Stimulated activated CD8-positive, alpha-beta memory T cell treated with anti-CD3 and anti-CD28 coated beads, Interleukin-7, amount 100 ng/mL, for 4 hours (primary cell): ENCODE measurements at regions not wholly inside any gene's neighbourhood (a gene's known extent, or its start where the extent isn't known, plus 50 kb on each side); places are given as distances from the start of the nearest gene placed in this dataset.

Source experiments
- DNase-seq, 2 donors: peaks; one replicate each; pipeline ENCODE4 v3.0.0-alpha.2; 2020; ENCODE audit warnings: low read depth in 2 of 2

- DNase-seq, result no peak
These were observed 143.5 kb upstream of the CIBAR2 start for GRCh38 chr16:85255777-85256176.

GRCh38 chr16:85256190-85256739, 144.0 kb upstream of the CIBAR2 start:
- DNase-seq, result no peak

- DNase-seq, result no peak
These were observed 145.2 kb upstream of the CIBAR2 start for GRCh38 chr16:85257483-85257882.

- no peak for DNase-seq
These were observed 145.9 kb upstream of the CIBAR2 start for GRCh38 chr16:85258166-85258565.

- no peak for DNase-seq
These were observed 146.4 kb upstream of the CIBAR2 start for GRCh38 chr16:85258629-85259028.

- no peak for DNase-seq
These were observed 147.0 kb upstream of the CIBAR2 start for GRCh38 chr16:85259115-85259831.

- no peak for DNase-seq
These were observed 147.5 kb upstream of the CIBAR2 start for GRCh38 chr16:85259832-85260167.

GRCh38 chr16:85261204-85261603, 148.9 kb upstream of the CIBAR2 start:
- DNase-seq, result no peak

GRCh38 chr16:85261657-85262557, 149.6 kb upstream of the CIBAR2 start:
- DNase-seq, result no peak

GRCh38 chr16:85262558-85263238, 150.4 kb upstream of the CIBAR2 start:
- no peak for DNase-seq

GRCh38 chr16:85263239-85263585, 150.9 kb upstream of the CIBAR2 start:
- no peak for DNase-seq

GRCh38 chr16:85264752-85265151, 152.5 kb upstream of the CIBAR2 start:
- DNase-seq, result no peak

GRCh38 chr16:85265161-85265784, 153.0 kb upstream of the CIBAR2 start:
- DNase-seq, result no peak

- DNase-seq, result no peak
These were observed 153.5 kb upstream of the CIBAR2 start for GRCh38 chr16:85265810-85266209.

- DNase-seq, result no peak
These were observed 154.6 kb upstream of the CIBAR2 start for GRCh38 chr16:85266857-85267256.

- DNase-seq, result no peak
These were observed 155.2 kb upstream of the CIBAR2 start for GRCh38 chr16:85267414-85267945.

- DNase-seq, result no peak
These were observed 156.9 kb upstream of the CIBAR2 start for GRCh38 chr16:85269165-85269564.

GRCh38 chr16:85270374-85270773, 158.1 kb upstream of the CIBAR2 start:
- DNase-seq, result no peak

- DNase-seq, result no peak
These were observed 158.9 kb upstream of the CIBAR2 start for GRCh38 chr16:85271198-85271597.

GRCh38 chr16:85273293-85273692, 161.0 kb upstream of the CIBAR2 start:
- DNase-seq, result no peak

- no peak for DNase-seq
These were observed 162.2 kb upstream of the CIBAR2 start for GRCh38 chr16:85274501-85274900.

- DNase-seq, result no peak
These were observed 162.7 kb upstream of the CIBAR2 start for GRCh38 chr16:85274924-85275323.
